ENCODE measurements at regions not wholly inside any gene's neighbourhood (a gene's known extent, or its start where the extent isn't known, plus 50 kb on each side); places are given as distances from the start of the nearest gene placed in this dataset.

- no peak for DNase-seq
Measured at GRCh38 chr3:163056874-163057497, 1560.4 kb downstream of the OTOL1 start.

- no peak for DNase-seq
Measured at GRCh38 chr3:163058031-163058854, 1561.6 kb downstream of the OTOL1 start.

DNA sequence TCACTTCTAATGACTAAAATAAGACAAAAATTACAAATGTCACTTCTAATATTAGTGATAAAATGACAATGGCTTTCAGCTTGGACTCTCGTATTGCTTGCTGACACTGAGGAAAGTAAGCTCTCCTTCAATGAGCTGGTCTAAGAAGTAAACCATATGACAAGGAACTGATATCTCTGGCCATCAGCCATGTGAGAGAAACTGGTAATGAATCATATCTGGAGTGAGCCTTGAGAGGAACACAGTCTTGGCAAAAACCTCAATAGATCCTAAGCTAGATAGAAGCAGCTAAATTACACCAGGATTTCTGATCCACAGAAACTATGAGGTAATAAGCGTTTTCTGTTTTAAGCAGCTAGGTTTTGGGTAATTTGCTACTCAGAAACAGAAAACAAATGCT is 1575.1 kb downstream of the OTOL1 start:
- no peak for DNase-seq
